ENCODE measurements at regions not wholly inside any gene's neighbourhood (a gene's known extent, or its start where the extent isn't known, plus 50 kb on each side); places are given as distances from the start of the nearest gene placed in this dataset.

DNA sequence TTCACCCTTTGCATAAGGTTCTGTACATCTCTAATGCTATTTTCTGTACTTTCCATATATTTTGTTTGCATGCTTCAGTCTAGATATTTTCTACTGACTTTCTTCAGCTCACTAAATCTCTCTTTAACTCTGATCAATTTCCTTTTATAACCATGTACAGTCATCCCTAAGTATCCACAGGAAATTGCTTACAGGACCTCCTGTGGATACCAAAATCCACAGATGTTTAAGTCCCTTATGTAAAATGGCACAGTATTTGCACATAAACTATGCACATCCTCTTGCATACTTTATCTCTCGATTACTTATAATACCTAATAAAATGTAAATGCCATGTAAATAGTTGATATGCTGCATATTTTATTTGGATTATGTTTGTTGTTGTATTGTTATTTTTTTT, 442.1 kb downstream of the TLE4 start:
- CTCF ChIA-PET: no interaction called here
- H3K27ac Mint-ChIP-seq: no peak overlapping the region
- H3K27me3 Mint-ChIP-seq: no peaks in the 10 kb centered on the region
- POLR2A ChIA-PET: no interaction called here
- DNase-seq (no peak), ATAC-seq (ENCODE audit: low read depth) (no peak)
- TF ChIP-seq, protein P1, sequence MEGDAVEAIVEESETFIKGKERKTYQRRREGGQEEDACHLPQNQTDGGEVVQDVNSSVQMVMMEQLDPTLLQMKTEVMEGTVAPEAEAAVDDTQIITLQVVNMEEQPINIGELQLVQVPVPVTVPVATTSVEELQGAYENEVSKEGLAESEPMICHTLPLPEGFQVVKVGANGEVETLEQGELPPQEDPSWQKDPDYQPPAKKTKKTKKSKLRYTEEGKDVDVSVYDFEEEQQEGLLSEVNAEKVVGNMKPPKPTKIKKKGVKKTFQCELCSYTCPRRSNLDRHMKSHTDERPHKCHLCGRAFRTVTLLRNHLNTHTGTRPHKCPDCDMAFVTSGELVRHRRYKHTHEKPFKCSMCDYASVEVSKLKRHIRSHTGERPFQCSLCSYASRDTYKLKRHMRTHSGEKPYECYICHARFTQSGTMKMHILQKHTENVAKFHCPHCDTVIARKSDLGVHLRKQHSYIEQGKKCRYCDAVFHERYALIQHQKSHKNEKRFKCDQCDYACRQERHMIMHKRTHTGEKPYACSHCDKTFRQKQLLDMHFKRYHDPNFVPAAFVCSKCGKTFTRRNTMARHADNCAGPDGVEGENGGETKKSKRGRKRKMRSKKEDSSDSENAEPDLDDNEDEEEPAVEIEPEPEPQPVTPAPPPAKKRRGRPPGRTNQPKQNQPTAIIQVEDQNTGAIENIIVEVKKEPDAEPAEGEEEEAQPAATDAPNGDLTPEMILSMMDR (IDR thresholded peaks at IDR 0.05): no peak
- intact Hi-C loops (cut with micrococcal nuclease): no loop called here
- no peaks in the 10 kb centered on the region for H3K36me3 Mint-ChIP-seq (ENCODE audit: low read depth)
- H3K9me3 Mint-ChIP-seq: peaks cover 9% of the 10 kb centered on the region
- peaks cover 12% of the 10 kb centered on the region for H3K4me1 Mint-ChIP-seq
- no peak overlapping the region for H3K4me3 Mint-ChIP-seq

GRCh38 chr9:80012557-80013330, 441.0 kb downstream of the TLE4 start:
- intact Hi-C loops (cut with micrococcal nuclease): no loop called here
- ATAC-seq (ENCODE audit: low read depth) (no peak), DNase-seq (no peak)
- Mint-ChIP-seq H3K27ac (no peak overlapping the region), H3K9me3 (peaks cover 9% of the 10 kb centered on the region), H3K36me3 (ENCODE audit: low read depth) (no peaks in the 10 kb centered on the region), H3K27me3 (no peaks in the 10 kb centered on the region), H3K4me3 (no peak overlapping the region), H3K4me1 (peaks cover 12% of the 10 kb centered on the region)
- ChIA-PET POLR2A (interaction anchor here (0.7 kb wide), 1 partner anchor 148 kb away, joined by 4 read pairs; no protein-coding TSS in a partner anchor), CTCF (no interaction called here)
- TF ChIP-seq, protein P1 (IDR thresholded peaks at IDR 0.05): no peak

DNA sequence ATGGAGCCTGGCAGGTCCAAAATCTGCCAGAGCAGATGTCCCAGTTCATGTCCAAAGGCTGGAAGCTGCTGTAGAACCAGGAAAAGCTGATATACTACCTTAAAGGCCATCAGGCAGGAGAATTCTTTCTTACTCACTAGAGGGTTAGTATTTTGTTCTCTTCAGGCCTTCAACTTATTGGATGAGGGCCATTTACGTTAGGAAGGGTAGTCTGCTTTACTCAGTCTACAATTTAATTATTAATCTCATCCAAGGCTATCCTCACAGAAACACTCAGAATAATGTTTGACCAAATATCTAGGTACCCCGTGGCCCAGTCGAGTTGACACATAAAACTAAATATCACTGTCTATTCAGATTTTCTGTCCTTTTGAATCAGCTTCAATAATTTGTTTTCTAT, 437.4 kb downstream of the TLE4 start:
- peaks cover 9% of the 10 kb centered on the region for H3K9me3 Mint-ChIP-seq
- no peak overlapping the region for H3K4me3 Mint-ChIP-seq
- no peaks in the 10 kb centered on the region for H3K27me3 Mint-ChIP-seq
- DNase-seq (no peak), ATAC-seq (ENCODE audit: low read depth) (no peak)
- intact Hi-C loops (cut with micrococcal nuclease): no loop called here
- H3K36me3 Mint-ChIP-seq (ENCODE audit: low read depth): no peaks in the 10 kb centered on the region
- peaks cover 12% of the 10 kb centered on the region for H3K4me1 Mint-ChIP-seq
- CTCF ChIA-PET: no interaction called here
- no peak overlapping the region for H3K27ac Mint-ChIP-seq
- POLR2A ChIA-PET: no interaction called here
- TF ChIP-seq, protein P1 (IDR thresholded peaks at IDR 0.05): no peak

DNA sequence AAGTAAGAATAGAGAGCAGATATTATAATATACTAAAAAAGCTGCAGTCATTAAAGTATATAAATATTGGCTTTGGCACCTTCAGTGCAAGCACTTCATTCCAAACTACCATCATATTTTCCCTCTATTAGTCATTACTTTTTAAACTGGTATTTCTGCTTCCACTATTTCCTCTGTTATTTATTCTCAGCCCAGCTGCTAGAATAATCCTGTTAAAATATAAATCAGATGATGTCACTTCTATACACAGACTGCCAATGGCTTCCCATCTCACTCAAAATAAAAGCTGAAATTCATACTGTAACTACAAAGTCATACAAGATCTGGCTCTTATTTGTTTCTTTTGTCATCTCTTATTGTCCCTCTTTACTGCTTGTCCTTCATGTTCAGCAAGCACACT, 432.9 kb downstream of the TLE4 start:
- Mint-ChIP-seq H3K4me3 (no peak overlapping the region), H3K27ac (no peak overlapping the region), H3K27me3 (no peaks in the 10 kb centered on the region), H3K4me1 (no peaks in the 10 kb centered on the region), H3K9me3 (no peaks in the 10 kb centered on the region), H3K36me3 (ENCODE audit: low read depth) (no peaks in the 10 kb centered on the region)
- DNase-seq (no peak), ATAC-seq (ENCODE audit: low read depth) (no peak)
- ChIA-PET CTCF (no interaction called here), POLR2A (no interaction called here)
- intact Hi-C loops (cut with micrococcal nuclease): no loop called here
- TF ChIP-seq, protein P1 (IDR thresholded peaks at IDR 0.05): no peak

DNA sequence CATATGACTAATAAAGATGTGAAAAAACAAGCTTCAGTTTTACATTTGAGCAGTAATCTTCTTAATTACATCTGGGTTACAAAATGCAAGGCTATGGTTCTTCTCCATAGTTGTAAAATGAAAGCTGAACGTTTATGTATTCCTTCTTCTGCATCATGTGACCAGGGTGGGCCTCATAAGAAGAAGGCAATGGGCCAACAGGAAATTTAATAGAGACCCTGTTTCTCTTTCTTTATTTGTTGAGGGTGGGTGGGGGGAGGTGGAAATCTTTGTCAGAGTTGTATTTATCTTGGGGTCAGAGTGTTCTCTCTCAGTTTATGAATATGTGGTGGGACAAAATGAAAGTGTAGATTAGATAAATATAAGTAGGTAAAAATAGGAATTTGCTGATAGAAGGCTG, 418.8 kb downstream of the TLE4 start:
- ChIA-PET CTCF (interaction anchor here (1.0 kb wide), 1 partner anchor 11 kb away, joined by 3 read pairs; no protein-coding TSS in a partner anchor), POLR2A (no interaction called here)
- no peak overlapping the region for H3K27ac Mint-ChIP-seq
- H3K36me3 Mint-ChIP-seq (ENCODE audit: low read depth): no peaks in the 10 kb centered on the region
- ATAC-seq (ENCODE audit: low read depth) (no peak), DNase-seq (no peak)
- no peaks in the 10 kb centered on the region for H3K27me3 Mint-ChIP-seq
- TF ChIP-seq, protein P1 (IDR thresholded peaks at IDR 0.05): no peak
- H3K9me3 Mint-ChIP-seq: no peaks in the 10 kb centered on the region
- H3K4me1 Mint-ChIP-seq: no peaks in the 10 kb centered on the region
- intact Hi-C loops (cut with micrococcal nuclease): no loop called here
- no peak overlapping the region for H3K4me3 Mint-ChIP-seq

Measured in activated B cell treated with CpG ODN at 0.5 μM for 24 hours (primary cell).